ENCODE measurements at regions not wholly inside any gene's neighbourhood (a gene's known extent, or its start where the extent isn't known, plus 50 kb on each side); places are given as distances from the start of the nearest gene placed in this dataset.

DNA sequence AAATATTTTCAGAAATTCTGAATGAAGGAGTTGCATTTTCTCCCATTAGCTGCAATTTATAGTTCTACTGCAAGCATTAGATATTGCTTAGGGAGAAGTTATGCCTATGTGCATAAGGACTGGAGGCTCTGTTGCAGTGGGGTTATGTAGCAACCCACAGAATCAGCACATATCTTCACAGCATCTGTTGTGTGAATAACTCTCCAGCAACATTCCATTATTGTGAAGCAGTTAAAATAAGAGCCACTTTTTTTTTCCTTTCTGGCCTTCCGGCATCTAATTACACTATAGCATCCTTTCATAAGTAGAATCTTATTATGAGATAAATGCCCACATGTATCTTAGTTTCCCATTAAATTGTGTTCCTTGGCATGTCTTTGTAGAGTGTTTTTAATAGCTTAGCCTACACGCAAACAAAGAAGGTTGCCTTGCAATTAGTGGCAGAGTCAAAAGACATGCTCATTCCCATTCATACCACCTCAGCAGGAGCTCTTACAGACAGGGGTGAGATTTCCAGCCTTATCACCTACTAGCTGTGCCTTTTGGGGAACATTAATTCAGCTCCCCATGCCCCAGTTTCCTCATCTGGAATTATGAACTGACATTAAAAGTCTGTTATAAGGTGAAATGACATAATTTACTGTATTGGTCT is 596.0 kb upstream of the GOT2 start:
- no peak overlapping the region for H3K4me3 Mint-ChIP-seq (ENCODE audit: unreplicated experiment)
- H3K27me3 Mint-ChIP-seq (ENCODE audit: unreplicated experiment): peaks cover 4% of the 10 kb centered on the region
- no peak for DNase-seq
- no peaks in the 10 kb centered on the region for H3K36me3 Mint-ChIP-seq (ENCODE audit: unreplicated experiment)
- H3K4me1 Mint-ChIP-seq (ENCODE audit: low read depth, unreplicated experiment): no peaks in the 10 kb centered on the region
- H3K9me3 Mint-ChIP-seq (ENCODE audit: unreplicated experiment): no peaks in the 10 kb centered on the region
- no peak overlapping the region for H3K27ac Mint-ChIP-seq (ENCODE audit: unreplicated experiment)
- TF ChIP-seq, protein P1, sequence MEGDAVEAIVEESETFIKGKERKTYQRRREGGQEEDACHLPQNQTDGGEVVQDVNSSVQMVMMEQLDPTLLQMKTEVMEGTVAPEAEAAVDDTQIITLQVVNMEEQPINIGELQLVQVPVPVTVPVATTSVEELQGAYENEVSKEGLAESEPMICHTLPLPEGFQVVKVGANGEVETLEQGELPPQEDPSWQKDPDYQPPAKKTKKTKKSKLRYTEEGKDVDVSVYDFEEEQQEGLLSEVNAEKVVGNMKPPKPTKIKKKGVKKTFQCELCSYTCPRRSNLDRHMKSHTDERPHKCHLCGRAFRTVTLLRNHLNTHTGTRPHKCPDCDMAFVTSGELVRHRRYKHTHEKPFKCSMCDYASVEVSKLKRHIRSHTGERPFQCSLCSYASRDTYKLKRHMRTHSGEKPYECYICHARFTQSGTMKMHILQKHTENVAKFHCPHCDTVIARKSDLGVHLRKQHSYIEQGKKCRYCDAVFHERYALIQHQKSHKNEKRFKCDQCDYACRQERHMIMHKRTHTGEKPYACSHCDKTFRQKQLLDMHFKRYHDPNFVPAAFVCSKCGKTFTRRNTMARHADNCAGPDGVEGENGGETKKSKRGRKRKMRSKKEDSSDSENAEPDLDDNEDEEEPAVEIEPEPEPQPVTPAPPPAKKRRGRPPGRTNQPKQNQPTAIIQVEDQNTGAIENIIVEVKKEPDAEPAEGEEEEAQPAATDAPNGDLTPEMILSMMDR (IDR thresholded peaks at IDR 0.05; ENCODE audit: partially characterized antibody, unreplicated experiment): no peak

DNA sequence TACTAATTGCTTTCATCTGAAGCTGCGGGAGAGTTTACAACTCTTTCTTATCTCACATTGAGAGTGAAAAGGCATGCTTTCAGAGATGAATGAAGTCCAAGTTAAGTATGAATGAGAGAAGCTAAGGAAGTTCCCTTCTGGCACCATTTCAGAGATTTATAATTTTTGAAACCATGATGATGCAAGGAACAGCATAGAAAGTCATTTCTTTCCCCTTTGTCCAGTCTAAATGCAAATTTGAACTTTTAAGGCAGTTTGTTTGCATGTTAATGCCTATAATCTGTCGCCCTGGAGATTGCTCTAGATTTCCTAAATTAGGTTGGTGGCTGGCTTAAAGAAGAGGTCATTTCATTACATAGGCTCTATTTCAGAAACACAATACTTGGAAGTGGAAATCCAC is 594.8 kb upstream of the GOT2 start:
- no peaks in the 10 kb centered on the region for H3K36me3 Mint-ChIP-seq (ENCODE audit: unreplicated experiment)
- DNase-seq: no peak
- H3K9me3 Mint-ChIP-seq (ENCODE audit: unreplicated experiment): no peaks in the 10 kb centered on the region
- H3K4me3 Mint-ChIP-seq (ENCODE audit: unreplicated experiment): no peak overlapping the region
- TF ChIP-seq, protein P1 (IDR thresholded peaks at IDR 0.05; ENCODE audit: partially characterized antibody, unreplicated experiment): no peak
- no peaks in the 10 kb centered on the region for H3K4me1 Mint-ChIP-seq (ENCODE audit: low read depth, unreplicated experiment)
- peaks cover 4% of the 10 kb centered on the region for H3K27me3 Mint-ChIP-seq (ENCODE audit: unreplicated experiment)
- H3K27ac Mint-ChIP-seq (ENCODE audit: unreplicated experiment): no peak overlapping the region

DNA sequence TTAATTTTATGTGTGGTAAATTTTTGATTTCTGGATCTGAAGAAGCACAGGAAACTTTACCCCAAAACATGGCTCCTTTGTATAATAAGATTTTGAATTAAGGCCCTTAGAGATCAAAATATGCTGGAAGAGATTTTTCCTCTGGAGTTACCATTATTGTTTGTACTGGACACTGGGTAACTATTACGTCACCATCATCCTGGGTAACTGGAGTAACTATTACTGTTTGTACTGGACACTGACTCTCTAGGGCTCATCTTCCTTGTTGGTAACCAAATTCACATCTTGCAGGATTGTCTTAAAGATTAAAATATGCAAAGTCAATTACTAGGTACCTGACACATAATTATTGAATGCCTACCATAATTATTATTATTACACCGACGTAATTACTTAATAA is 593.8 kb upstream of the GOT2 start:
- Mint-ChIP-seq H3K27ac (ENCODE audit: unreplicated experiment) (no peak overlapping the region), H3K36me3 (ENCODE audit: unreplicated experiment) (no peaks in the 10 kb centered on the region), H3K4me3 (ENCODE audit: unreplicated experiment) (no peak overlapping the region), H3K9me3 (ENCODE audit: unreplicated experiment) (no peaks in the 10 kb centered on the region), H3K27me3 (ENCODE audit: unreplicated experiment) (no peaks in the 10 kb centered on the region), H3K4me1 (ENCODE audit: low read depth, unreplicated experiment) (no peaks in the 10 kb centered on the region)
- TF ChIP-seq, protein P1 (IDR thresholded peaks at IDR 0.05; ENCODE audit: partially characterized antibody, unreplicated experiment): no peak
- DNase-seq: no peak

DNA sequence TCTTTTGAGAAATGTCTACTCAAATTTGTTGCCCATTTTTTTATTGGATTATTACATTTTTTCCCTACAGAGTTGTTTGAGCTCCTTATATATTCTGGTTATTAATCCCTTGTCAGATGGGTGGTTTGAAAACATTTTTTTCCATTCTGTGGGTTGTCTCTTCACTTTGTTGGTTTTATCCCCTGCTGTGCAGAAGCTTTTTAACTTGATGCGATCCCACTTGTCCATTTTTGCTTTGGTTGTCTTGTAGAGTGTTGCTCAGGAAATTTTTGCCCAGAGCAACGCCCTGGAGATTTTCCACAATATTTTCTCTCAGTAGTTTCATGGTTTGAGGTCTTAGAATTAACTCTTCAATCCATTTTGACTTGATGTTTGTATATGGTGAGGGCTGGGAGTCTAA is 592.8 kb upstream of the GOT2 start:
- Mint-ChIP-seq H3K27ac (ENCODE audit: unreplicated experiment) (no peak overlapping the region), H3K36me3 (ENCODE audit: unreplicated experiment) (no peaks in the 10 kb centered on the region), H3K4me1 (ENCODE audit: low read depth, unreplicated experiment) (no peaks in the 10 kb centered on the region), H3K27me3 (ENCODE audit: unreplicated experiment) (no peaks in the 10 kb centered on the region), H3K4me3 (ENCODE audit: unreplicated experiment) (no peak overlapping the region), H3K9me3 (ENCODE audit: unreplicated experiment) (no peaks in the 10 kb centered on the region)
- TF ChIP-seq, protein P1 (IDR thresholded peaks at IDR 0.05; ENCODE audit: partially characterized antibody, unreplicated experiment): no peak
- no peak for DNase-seq

DNA sequence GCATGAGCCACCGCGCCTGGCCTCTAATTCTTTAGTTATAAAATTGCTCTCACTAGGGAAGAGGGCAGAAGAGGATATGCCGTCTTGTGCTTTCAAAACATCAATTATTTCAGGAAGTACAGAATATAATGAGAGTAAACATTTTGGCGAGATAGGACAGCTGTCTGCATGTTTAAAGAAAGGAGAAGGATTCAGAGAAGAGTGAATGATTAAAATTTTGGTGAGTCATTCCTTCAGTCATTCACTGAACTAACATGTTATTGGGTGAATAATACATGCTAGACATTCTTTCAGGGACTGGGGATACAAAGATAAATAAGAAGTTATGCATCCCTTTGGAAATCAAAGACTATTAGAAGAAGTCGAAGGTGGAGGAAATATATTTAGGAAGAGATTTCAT is 590.3 kb upstream of the GOT2 start:
- Mint-ChIP-seq H3K9me3 (ENCODE audit: unreplicated experiment) (no peaks in the 10 kb centered on the region), H3K4me1 (ENCODE audit: low read depth, unreplicated experiment) (no peaks in the 10 kb centered on the region), H3K27me3 (ENCODE audit: unreplicated experiment) (no peaks in the 10 kb centered on the region), H3K36me3 (ENCODE audit: unreplicated experiment) (no peaks in the 10 kb centered on the region), H3K4me3 (ENCODE audit: unreplicated experiment) (no peak overlapping the region), H3K27ac (ENCODE audit: unreplicated experiment) (no peak overlapping the region)
- TF ChIP-seq, protein P1 (IDR thresholded peaks at IDR 0.05; ENCODE audit: partially characterized antibody, unreplicated experiment): no peak
- DNase-seq: no peak

Data from glutamatergic neuron (in vitro differentiated cells).